Osteoblast (primary cell): ENCODE measurements at regions not wholly inside any gene's neighbourhood (a gene's known extent, or its start where the extent isn't known, plus 50 kb on each side); places are given as distances from the start of the nearest gene placed in this dataset.
"Not testable (repeated sequence)": the region's sequence is repeated elsewhere in the genome, so short reads cannot be mapped to it uniquely, and the experiment has no call there.

Experiments
- DNase-seq: peaks from one replicate; pipeline ENCODE4 v3.0.0; 2011; ENCODE audit warnings: low spot score, mixed read lengths; ENCODE audit not compliant: insufficient read length; ENCODE audit errors: missing footprints
- H2AFZ ChIP-seq: 2 replicates; pipeline ENCODE4 v1.6.0; 2011; ENCODE audit warnings: mild to moderate bottlenecking, low read length
- H3K27ac ChIP-seq: 2 replicates; pipeline ENCODE4 v1.5.1; 2011; ENCODE audit warnings: mild to moderate bottlenecking, low read depth, low read length, moderate library complexity
- H3K27me3 ChIP-seq: 2 replicates; pipeline ENCODE4 v1.6.0; 2012; ENCODE audit warnings: mild to moderate bottlenecking, control low read depth, inconsistent platforms, low read length, moderate library complexity; ENCODE audit not compliant: insufficient read depth
- H3K36me3 ChIP-seq: 2 replicates; pipeline ENCODE4 v1.5.1; 2011; ENCODE audit warnings: mild to moderate bottlenecking, low read length, control low read depth, moderate library complexity; ENCODE audit not compliant: insufficient read depth
- H3K4me1 ChIP-seq: 2 replicates; pipeline ENCODE4 v1.5.1; 2011; ENCODE audit warnings: mild to moderate bottlenecking, low read length, control low read depth, moderate library complexity; ENCODE audit not compliant: insufficient read depth
- H3K4me2 ChIP-seq: 2 replicates; pipeline ENCODE4 v1.6.0; 2011; ENCODE audit warnings: mild to moderate bottlenecking, low read length; ENCODE audit not compliant: insufficient read depth
- H3K4me3 ChIP-seq: fragments of 200-600 bp; sonication (generic); 3 replicates; pipeline ENCODE4 v1.5.1; 2012; ENCODE audit warnings: mild to moderate bottlenecking, low read length, inconsistent platforms; ENCODE audit not compliant: insufficient read depth
- H3K79me2 ChIP-seq: 2 replicates; pipeline ENCODE4 v1.6.0; 2012; ENCODE audit warnings: mild to moderate bottlenecking, low read length, control low read depth, inconsistent platforms; ENCODE audit not compliant: insufficient read depth
- H3K9me3 ChIP-seq: 2 replicates; pipeline ENCODE4 v1.5.1; 2011; ENCODE audit warnings: low read depth, low read length, control low read depth
- H4K20me1 ChIP-seq: 2 replicates; pipeline ENCODE4 v1.6.0; 2012; ENCODE audit warnings: mild to moderate bottlenecking, low read length, control low read depth; ENCODE audit not compliant: insufficient read depth
- CTCF ChIP-seq: IDR thresholded peaks from 2 replicates; pipeline ENCODE4 v1.5.1; 2011; ENCODE audit warnings: mild to moderate bottlenecking, low read depth, low read length, moderate library complexity; ENCODE audit errors: extremely low read depth

DNA sequence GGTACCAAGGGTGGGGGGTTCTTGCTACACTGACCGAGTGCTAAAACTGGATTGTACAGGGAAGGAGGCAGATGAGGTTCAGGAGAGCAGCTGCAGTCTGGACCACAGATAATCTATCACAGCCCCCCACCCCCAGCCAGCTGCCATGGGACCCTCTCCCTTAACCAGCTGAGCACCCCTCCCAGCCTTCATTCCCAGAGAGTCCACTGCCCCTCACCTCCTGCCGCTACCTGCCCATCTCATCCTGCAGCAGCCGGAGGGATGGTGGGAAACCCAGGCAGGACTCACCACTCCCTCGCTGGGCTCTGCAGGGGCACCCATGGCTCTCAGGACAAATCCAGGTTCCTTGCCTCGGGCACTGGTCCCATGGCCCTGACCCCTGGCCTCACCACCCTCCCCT lies 66.7 kb downstream of the MRPL36 start:
- no peaks in the 10 kb centered on the region for H3K27me3 ChIP-seq
- no peaks in the 10 kb centered on the region for H3K36me3 ChIP-seq
- no peak for TF ChIP-seq CTCF
- H3K79me2 ChIP-seq: no peaks in the 10 kb centered on the region
- no peaks in the 10 kb centered on the region for H4K20me1 ChIP-seq
- no peak overlapping the region for H3K27ac ChIP-seq
- no peaks in the 10 kb centered on the region for H3K9me3 ChIP-seq
- no peak overlapping the region for H2AFZ ChIP-seq
- no peaks in the 10 kb centered on the region for H3K4me1 ChIP-seq
- H3K4me3 ChIP-seq: no peak overlapping the region
- no peak overlapping the region for H3K4me2 ChIP-seq
- DNase-seq: peak; percentile 66

- Histone ChIP-seq H3K36me3 (no peaks in the 10 kb centered on the region), H3K4me2 (no peak overlapping the region), H3K79me2 (no peaks in the 10 kb centered on the region), H3K4me3 (no peak overlapping the region), H2AFZ (no peak overlapping the region), H3K27me3 (no peaks in the 10 kb centered on the region), H3K27ac (no peak overlapping the region), H4K20me1 (no peaks in the 10 kb centered on the region), H3K9me3 (no peaks in the 10 kb centered on the region), H3K4me1 (no peaks in the 10 kb centered on the region)
- DNase-seq: peak; percentile 62
- no peak for TF ChIP-seq CTCF
These were observed 67.2 kb downstream of the MRPL36 start for GRCh38 chr5:1732238-1732941.

- H2AFZ ChIP-seq, H3K4me3 ChIP-seq, DNase-seq, H3K79me2 ChIP-seq, H3K27me3 ChIP-seq, H3K9me3 ChIP-seq, H4K20me1 ChIP-seq, H3K36me3 ChIP-seq, H3K27ac ChIP-seq, H3K4me1 ChIP-seq, H3K4me2 ChIP-seq: not testable (repeated sequence)
These were observed 67.8 kb downstream of the MRPL36 start for GRCh38 chr5:1731855-1732237.

DNA sequence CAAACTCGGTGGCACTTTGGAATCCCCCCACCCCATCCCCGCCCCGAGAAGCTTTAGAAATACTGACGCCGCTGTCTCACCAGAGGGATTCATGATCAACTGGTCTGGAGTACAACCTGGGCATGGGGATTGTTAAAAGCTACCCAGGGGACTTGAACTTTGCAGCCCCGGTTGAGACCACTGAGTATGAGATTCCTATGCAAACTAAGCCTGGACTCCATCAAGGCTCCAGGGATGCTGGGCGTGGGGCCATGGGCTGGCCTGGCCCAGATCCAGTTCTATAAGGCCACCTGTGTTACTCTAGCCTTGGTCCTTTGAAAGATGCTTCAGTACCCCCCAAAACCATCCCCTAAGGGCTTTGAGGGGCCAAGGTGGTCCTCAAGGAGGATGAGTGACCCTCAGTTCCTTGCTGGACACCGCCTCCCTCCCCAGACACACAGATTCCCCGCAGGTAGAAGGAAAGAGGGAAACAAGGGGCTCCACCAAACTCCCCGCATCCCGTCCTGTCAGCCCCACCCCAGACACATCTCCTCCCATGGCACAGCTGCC lies 68.5 kb downstream of the MRPL36 start:
- no peaks in the 10 kb centered on the region for H3K36me3 ChIP-seq
- H3K27me3 ChIP-seq: no peaks in the 10 kb centered on the region
- H4K20me1 ChIP-seq: no peaks in the 10 kb centered on the region
- H3K27ac ChIP-seq: no peak overlapping the region
- H3K79me2 ChIP-seq: no peaks in the 10 kb centered on the region
- H3K4me2 ChIP-seq: no peak overlapping the region
- peak; percentile 73 for DNase-seq
- H3K9me3 ChIP-seq: no peaks in the 10 kb centered on the region
- no peak overlapping the region for H3K4me3 ChIP-seq
- H2AFZ ChIP-seq: no peak overlapping the region
- H3K4me1 ChIP-seq: no peaks in the 10 kb centered on the region
- no peak for TF ChIP-seq CTCF
